ENCODE measurements at regions not wholly inside any gene's neighbourhood (a gene's known extent, or its start where the extent isn't known, plus 50 kb on each side); places are given as distances from the start of the nearest gene placed in this dataset.

DNA sequence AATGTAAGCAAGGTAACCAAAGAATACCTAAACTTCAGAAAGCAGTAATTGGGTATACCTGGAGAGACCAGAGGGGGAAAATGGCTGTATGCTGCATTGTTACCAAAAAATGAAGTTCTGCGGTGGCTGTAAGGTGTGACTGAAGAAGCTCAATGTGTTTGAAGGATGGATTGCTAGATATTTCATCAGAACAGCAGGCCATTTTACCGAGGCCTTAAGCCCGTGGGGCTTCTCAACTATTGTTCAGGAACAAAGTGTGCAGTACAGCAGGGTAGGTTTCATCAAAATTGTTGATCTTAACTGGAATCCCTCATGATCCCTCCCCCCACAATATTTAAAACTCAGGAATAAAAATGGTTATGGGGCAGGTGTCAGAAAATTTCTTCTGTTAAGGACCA lies 204.0 kb upstream of the GHITM start:
- DNase-seq, result no peak

DNA sequence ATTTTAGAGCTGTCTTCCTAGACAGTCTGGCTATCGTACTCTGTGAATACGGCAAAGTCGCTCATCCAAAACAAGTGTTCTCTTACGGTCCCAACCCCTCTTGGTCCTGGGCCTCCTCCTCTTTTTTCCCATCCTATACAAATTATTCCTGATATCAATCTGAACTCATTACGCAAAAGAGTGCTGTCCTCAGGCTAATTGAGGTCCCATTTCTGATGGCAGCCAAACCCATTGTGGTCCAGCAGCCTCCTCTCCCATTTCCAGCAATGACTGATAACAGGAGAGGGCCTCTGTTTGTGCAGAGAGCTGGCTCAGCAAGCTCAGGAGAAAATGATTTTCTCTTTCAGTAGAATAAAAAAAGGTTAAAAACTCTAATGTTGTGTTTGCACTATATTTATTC lies 203.4 kb upstream of the GHITM start:
- DNase-seq, result no peak

DNA sequence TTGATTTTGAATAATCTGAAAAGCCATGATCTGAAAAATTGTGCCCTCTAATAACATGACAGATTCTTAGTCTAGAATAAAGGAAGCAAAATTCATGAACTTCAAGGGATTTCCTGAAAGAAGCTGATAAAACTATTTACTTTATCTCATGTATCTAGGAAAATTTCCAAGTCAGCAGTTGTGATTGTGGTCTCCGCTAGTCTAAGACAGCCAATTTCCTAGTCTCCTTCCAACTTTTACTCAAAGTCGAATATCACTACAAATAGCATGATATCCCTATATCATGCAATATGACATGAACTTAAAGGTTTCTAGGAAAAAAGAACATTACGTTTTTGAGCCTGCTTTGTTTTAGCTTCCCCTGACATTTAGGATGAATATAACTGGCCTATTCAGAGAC lies 202.1 kb upstream of the GHITM start:
- DNase-seq, result no peak

DNA sequence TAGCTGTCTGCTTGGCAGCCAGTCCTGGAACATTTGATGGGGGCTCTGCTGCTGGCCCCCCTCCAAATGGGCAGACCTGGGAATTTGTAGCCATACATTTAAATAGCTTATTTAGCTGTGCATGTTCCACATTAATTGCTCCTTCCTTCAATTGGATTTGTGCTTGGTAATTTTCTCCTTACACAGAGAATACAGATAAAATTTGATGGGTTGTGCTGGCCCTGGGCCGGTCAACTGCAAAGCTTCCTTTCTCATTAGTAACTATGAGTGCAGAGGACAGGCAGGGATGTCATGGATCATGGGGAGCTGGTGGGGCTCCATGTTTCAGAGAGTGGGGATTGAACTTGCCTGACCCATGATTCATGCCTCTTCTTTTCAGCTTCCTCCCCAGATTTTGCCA lies 201.5 kb upstream of the GHITM start:
- DNase-seq, result no peak

DNA sequence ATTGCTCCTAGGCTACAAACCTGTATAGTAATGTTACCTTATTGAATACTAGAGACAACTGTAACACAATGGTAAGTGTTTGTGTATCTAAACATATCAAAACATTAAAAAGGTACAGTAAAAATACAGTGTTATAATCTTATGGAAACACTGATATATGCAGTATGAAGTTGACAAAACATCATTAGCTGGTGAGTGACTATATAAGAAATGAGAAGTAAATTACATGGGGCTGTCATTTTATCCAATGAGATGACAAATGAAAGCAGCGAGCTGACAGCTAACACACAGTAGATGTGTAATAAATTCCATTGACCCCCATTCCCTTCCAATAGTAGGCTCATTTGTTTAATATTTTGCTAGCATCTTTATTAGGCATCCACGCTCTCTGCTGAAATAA lies 198.1 kb upstream of the GHITM start:
- DNase-seq, result no peak

DNA sequence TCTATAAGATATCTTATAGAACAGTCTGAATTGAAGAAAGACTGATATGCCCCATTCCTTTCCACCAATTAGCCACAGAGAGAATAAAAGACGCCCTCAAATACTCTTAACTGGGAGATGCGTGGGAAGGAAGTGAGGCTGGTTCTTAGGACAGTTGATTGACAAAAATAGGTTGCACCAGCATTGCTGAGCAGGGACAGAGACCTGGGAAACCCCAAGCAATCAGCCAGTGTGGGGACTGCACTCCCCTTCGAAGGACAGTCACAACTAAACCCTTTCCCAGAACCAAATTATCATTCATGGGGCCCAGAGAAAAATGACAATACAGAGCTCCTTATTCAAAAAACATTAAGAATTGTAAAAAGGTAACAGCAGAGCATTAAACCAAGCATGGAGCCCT lies 196.9 kb upstream of the GHITM start:
- no peak for DNase-seq

DNA sequence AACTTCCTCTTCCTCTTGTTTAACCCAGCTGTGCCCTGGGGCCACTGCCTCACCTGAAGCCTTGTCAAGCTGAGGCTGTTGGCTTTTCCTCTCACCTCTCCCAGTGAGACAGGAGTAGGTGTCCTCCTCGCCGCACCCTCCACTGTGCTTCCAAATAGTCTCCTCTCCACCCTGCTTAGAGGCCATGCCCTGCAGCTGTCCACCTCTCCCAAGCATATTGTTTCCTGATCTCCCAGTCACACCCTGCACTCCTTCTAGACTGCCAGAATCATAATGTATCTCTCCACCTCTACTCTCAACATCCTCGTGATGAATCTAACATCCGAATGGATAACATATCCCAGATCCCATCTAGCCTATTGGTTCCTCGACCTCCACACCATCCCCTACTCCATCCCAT lies 196.3 kb upstream of the GHITM start:
- no peak for DNase-seq

DNA sequence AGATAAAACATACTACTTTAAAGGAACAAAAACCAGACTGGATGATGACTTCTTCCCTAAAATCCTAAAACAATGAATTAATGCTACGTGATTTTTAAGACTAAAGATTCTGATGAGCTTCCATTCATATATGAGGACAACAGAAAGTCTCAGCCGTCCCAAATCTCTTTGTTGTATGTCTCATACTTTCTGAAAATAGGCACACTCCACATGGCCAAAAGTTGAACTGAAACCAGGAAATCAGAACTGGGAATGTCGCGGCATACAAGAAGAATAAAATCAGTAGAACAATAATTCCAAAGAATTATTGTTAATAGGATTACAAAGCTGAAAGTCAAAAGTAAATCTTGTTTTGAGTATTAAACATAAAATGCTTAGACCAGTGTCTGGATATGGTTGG lies 195.4 kb upstream of the GHITM start:
- no peak for DNase-seq

DNA sequence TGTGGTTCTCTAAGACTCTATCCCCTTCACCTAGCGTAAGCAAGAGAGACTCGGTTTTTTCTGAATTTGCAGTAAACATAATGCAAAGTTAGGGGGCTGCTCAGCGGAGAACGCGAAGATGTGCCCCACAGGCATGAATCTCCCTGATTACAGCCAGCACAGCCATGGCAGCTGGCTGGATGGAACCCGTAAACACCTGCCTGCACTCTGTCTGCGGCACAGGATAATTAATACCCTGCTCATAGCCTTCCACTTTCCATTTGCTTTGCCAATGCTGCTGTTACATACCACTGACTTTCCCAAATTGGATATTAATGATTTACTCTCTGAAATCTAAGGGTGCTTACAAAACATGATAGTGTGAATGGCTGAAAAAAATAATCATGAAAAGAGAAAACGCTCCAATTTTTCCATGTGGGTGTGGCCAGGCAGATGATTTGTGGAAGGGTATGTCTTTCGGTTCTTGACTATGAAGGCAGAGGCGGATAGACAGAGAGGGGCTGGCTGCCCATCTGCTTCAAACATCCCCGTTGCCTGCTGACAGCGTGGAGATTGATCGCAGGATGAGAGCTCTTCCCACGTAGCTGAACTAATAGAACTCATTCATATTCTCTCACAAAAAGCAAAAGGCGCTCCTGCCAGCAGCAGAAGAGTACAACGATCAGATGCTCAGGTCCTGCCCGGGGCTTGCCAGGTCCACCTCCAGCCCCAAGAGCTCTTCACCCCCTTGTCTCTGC lies 193.2 kb upstream of the GHITM start:
- no peak for DNase-seq

DNA sequence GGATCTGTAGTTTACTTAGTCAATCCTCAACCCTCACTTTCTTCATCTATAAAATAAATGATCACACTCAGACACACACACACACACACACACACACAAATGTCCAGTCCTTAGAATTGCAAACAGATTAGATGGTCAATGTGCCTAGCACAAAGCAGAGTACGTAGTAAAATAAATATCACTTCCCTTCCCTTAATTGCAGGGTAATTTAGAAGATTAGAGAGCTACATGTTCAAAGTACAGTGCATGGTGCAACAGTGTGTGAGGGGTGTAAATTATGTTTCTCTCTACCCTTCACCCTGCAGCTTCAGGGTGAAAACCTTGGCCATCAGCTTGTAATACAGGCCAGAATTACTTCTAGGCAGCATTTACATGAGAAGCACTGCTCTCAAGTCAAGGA lies 187.0 kb upstream of the GHITM start:
- DNase-seq, result no peak

DNA sequence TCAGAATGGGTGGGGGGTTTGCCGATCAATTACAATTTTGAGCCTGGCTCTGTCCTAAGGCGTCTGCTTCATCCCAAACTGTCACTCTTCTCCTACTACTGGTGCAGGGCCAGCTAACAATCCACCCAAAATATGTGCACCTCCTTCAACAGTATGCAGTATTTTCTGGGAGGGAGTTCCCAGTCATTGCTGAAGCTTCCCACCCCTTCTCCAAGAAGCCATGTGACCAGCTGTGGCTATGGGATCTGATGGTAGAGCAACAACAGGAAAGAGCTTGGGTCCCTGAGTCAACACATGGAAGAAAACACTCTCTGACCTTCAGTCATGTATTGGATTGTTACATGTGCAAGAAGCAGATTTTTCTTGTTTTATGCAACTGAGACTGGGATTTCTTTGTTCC lies 185.7 kb upstream of the GHITM start:
- DNase-seq, result no peak

DNA sequence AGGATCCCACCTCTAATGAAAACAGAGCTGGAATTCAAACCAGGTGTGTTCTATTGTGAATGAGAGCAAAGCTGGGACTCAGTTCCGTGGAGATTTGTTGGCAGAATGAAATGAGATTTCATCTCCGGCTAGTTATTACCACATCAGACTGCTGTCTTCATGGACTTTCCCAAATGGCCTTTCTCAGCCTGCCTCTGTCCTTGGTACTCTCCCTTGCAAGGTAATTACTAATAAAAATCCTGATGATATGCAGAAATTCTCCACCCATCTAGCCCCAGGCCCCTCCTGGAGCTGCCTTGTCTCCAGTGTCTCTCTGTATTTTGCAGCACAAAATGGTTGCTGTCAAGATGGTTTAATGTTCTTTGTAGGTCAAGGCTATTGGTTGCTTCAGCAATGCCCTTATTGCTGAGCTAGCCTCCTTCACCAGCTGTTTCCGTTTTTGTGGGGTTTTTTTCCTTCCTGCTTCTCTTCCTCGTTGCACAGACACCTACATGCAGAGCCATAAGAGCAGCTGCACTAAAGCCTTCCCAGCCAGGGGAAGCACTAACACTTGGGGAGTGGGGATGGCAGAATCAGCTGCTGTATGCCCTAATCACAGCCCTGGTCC lies 185.0 kb upstream of the GHITM start:
- DNase-seq, result no peak

DNA sequence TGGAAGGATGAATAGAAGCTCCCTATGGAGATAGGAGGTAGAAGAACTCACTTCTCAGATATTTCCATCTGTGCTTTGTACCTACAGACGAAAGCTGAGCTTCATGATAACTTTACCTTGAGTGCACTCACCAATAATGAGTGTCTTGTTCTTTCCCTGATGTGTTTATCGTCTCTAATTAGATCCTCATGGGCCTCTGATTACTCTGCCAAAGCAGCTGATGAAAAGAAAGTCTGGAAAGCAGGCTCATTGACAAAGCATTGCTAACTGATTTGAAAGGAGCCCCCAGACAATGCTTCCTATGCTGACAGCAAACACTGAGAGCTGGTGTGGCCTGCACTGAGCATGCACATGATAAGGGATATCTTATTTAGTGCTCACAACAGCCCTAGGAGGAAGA lies 183.9 kb upstream of the GHITM start:
- no peak for DNase-seq

DNA sequence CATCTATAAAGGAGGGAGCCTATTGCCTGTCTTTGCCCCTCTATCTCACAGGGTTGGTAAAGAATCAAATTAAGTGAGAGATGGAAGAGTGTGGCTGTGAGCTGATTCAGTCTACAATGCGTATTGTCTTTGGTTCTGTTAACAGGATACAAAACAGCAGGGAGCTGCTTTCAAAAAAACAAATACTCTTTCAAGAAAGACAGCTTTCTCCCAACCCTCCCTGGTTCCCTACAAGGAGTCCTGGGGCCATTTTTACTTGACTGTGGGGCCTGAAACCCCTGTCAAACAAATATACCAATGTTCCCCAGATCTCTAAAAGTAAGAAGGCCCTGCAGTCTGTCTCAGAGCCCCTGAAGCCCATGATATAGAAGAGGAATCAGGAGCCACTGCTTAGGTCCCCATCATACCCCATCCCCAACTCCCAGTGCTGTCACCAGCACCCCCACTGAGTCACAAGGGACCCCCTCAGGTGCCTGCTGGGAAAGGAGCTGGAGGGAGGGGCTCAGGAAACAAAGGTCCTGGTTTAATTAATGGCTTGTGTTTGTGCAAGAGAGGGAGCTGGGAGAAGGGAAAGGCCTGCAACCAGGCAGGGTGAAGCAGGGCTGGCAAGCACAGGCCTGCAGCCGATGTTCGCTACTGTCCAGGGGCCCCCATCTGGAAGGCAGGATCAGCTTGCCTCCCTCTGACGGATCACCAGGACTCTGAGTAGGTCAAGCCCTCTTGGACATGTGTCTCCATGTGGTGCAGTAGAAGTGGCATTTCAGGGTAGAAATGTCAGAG lies 182.0 kb upstream of the GHITM start:
- no peak for DNase-seq

DNA sequence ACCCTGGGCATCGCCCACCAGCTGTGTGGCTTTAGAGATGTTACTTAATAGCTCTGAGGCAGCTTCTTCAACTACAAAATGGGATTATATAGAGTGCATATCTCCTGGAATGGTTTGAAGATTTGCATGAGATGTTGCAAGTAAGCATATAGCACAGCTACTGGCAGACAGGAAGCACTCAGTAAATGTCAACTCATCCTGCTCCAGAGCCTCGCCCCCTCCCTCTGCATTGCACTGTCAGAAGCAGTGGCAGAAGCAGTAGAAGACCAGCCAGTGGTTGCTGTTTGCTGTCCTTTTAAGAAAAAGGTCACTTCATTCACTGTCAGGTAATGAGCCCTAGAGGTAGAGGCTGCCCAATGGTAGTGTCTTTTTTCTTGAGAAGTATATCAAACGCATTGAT lies 180.0 kb upstream of the GHITM start:
- no peak for DNase-seq

DNA sequence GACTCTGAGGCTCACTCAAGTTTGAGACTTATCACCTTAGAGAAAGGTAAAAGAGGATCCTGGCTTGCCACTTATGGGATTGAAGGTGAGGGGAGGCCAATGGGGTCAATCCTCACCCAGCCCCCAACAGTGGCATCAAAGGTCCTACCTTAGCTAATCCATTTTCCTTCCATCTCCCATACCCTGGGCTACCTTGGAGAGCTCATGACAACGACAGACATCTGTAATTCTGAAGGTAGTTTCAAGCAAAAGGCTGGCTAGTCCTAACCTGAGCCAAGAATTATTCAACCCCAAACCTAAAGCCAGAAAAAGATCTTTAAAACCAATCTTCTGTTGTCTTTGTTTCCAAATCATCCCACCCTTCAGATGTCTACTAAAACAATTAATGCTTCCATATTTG lies 179.2 kb upstream of the GHITM start:
- no peak for DNase-seq

DNA sequence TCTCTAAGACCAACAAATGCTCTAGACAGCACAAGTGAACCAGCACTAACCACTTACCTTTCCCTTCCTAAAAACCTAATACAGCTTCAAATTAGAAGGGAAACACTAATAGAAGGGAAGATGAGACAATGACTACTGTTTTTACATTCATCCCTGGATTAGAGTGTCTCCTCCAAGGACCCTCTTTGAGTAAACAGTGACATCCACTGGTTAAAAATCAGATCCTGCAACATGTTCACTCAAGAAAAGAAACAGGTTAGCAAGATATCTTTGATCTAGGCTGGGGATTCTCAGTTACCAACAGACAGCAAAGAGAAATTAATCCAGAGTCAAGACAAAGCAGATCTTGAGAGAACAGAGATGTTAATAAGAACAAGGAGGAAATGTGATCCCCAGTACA lies 177.7 kb upstream of the GHITM start:
- no peak for DNase-seq

DNA sequence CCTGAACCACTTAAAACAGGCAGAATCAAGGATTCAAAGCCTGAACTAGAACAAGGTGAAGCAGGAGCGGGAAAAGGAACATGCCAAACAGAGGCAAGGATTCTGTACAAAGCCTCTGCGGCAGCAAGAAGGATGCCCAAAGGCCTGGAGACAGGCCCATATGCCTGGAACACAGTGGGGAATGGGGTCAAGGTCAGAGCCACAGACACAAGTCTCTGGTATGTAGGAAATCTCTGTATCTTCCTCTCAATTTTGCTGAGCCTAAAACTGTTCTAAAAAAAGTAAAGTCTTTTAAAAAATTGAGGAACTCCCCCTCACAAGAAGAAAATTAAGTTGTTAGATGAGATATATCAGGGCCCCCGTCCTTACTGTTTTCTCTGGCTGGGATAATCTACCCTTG lies 175.9 kb upstream of the GHITM start:
- DNase-seq, result no peak

DNA sequence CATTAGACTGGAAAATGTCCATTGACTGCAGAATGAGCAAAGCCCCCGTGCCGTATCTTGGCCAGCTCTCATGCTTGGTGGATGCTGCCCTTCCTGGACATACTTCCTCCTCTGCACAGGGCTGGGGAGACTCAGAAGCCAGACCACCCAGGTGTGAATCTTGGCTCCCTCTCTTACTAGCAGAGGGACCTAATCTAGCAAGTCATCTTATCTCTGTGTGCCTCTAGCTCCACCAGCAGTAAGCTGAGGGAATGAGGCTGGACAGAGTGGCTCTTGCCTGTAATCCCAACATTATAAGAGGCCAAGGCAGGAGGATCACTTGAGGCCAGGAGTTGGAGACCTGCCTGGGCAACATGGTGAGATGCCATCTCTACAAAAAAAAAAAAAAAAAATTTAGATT lies 173.8 kb upstream of the GHITM start:
- DNase-seq, result no peak

DNA sequence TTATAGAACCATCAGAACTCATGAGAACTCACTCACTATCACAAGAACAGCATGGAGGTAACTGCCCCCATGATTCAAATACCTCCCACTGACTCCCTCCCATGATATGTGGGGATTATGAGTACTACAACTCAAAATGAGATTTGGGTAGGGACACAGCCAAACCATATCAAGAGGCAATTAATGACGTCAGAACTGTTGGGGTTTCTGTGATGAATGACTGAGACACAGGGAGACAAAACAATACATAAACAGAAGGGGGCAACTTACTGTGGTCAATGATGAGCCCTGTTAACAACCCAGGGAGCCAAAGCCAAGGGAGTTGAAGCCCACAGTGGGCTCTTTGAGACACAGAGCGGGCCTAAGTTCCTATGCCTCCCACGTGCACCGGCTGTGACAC lies 171.3 kb upstream of the GHITM start:
- DNase-seq, result no peak

DNA sequence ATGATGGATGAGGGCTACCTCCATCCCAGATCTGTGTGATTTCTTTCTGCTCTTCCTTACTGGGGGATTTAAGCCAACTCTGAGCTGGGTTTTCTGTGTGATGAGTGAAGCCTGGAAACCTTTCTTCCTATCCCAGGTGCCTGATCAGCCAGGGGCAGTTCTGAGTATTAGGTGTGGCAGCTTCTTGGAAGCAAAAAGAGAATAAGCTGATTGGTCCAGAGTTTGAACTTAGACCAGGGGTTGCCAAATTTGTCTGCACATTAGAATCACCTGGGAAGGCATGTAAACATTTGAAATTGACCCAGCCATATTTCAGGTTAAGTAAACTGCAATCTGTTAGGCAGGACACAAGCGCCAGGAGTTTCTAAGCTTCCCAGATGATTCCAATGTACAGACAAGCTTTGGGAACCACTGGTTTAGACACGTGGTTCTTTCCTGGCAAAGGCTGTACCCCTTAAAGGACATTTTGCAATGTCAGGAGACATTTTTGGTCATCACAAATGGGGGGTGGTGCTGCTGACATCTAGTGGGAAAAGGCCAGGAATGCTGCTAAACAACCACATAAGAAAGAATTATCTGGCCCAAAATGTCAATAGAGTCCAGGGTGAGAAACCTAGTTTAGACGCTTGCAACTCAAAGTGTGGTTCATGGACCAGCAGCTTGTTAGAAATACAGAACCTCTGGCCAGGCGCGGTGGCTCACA lies 160.5 kb upstream of the GHITM start:
- no peak for DNase-seq

DNA sequence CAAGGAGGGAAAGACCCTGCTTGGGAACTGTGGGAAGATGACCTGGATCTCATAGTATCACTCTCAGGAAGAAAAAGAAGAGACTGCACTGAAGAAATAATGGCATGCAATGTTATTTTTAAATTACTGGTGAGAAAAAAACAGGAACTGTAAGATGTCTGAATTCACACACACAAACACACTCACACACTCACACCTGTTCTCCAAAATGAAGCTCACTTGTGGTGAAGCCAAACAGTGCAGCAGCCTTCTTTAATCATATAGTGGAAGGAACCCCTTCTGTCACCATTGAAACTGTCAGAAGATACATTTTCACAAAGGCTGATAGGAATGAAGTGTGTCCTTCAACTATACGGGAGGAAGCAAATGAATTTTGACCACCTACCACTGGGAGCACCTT lies 156.5 kb upstream of the GHITM start:
- no peak for DNase-seq
